DOHH2 (cell line): ENCODE measurements at regions not wholly inside any gene's neighbourhood (a gene's known extent, or its start where the extent isn't known, plus 50 kb on each side); places are given as distances from the start of the nearest gene placed in this dataset.

Experiments
- H3F3A ChIP-seq: fragments of 200-600 bp; sonication (generic), shearing (Covaris generic); 2 replicates; pipeline ENCODE4 v1.6.0; 2016; ENCODE audit warnings: antibody characterized with exemption, mild to moderate bottlenecking; ENCODE audit not compliant: control insufficient read depth, insufficient read depth
- H3K27ac ChIP-seq: fragments of 200-600 bp; sonication (generic); 2 replicates; pipeline ENCODE4 v1.5.1; 2014; ENCODE audit warnings: low read depth, mild to moderate bottlenecking, low read length, moderate library complexity
- H3K27me3 ChIP-seq: fragments of 200-600 bp; sonication (generic); 2 replicates; pipeline ENCODE4 v1.6.1; 2014; ENCODE audit warnings: mild to moderate bottlenecking, low read length, mixed read lengths; ENCODE audit not compliant: control insufficient read depth
- H3K36me3 ChIP-seq: fragments of 200-600 bp; sonication (generic); 2 replicates; pipeline ENCODE4 v1.6.1; 2014; ENCODE audit warnings: mild to moderate bottlenecking, low read length, moderate library complexity, mixed read lengths; ENCODE audit not compliant: control insufficient read depth
- H3K4me1 ChIP-seq: fragments of 200-600 bp; sonication (generic); 2 replicates; pipeline ENCODE4 v1.6.1; 2014; ENCODE audit warnings: mild to moderate bottlenecking, low read length, mixed read lengths; ENCODE audit not compliant: control insufficient read depth
- H3K4me2 ChIP-seq: fragments of 200-600 bp; sonication (generic); 2 replicates; pipeline ENCODE4 v1.6.0; 2014; ENCODE audit warnings: mild to moderate bottlenecking, low read length, moderate library complexity
- H3K4me3 ChIP-seq: fragments of 200-600 bp; sonication (generic); 2 replicates; pipeline ENCODE4 v1.5.1; 2014; ENCODE audit warnings: mild to moderate bottlenecking, low read length, mixed read lengths
- H3K79me2 ChIP-seq: fragments of 200-600 bp; sonication (generic); 2 replicates; pipeline ENCODE4 v1.6.1; 2014; ENCODE audit warnings: mild to moderate bottlenecking, low read length, mixed read lengths; ENCODE audit not compliant: control insufficient read depth
- H3K9me2 ChIP-seq: fragments of 200-600 bp; sonication (generic); replicated peaks from 2 replicates; pipeline ENCODE4 v1.6.1; 2014; ENCODE audit warnings: mild to moderate bottlenecking, low read length, mixed read lengths; ENCODE audit not compliant: control insufficient read depth
- H3K9me3 ChIP-seq: fragments of 200-600 bp; sonication (generic); 2 replicates; pipeline ENCODE4 v1.6.1; 2014; ENCODE audit warnings: antibody characterized with exemption, low read length, mixed read lengths; ENCODE audit not compliant: control insufficient read depth, insufficient read depth
- H4K20me1 ChIP-seq: fragments of 200-600 bp; sonication (generic); 2 replicates; pipeline ENCODE4 v1.6.0; 2014; ENCODE audit warnings: low read depth, mild to moderate bottlenecking, antibody characterized with exemption, low read length, moderate library complexity; ENCODE audit not compliant: control insufficient read depth, insufficient read depth
- EZH2phosphoT487 ChIP-seq: fragments of 200-600 bp; sonication (generic); IDR thresholded peaks from 2 replicates; pipeline ENCODE4 v1.6.1; 2017; ENCODE audit warnings: borderline replicate concordance, mild to moderate bottlenecking, antibody characterized with exemption, low read length, moderate library complexity, mixed read lengths
- TF ChIP-seq, protein P1 (sequence below): fragments of 200-600 bp; sonication (generic); IDR thresholded peaks from one replicate; pipeline ENCODE4 v1.5.1; 2014; ENCODE audit warnings: antibody characterized with exemption, mild to moderate bottlenecking, low read depth, low read length; ENCODE audit not compliant: poor library complexity, severe bottlenecking

GRCh38 chr3:5411786-5412185, 224.3 kb downstream of the EDEM1 start:
- TF ChIP-seq, protein P1, sequence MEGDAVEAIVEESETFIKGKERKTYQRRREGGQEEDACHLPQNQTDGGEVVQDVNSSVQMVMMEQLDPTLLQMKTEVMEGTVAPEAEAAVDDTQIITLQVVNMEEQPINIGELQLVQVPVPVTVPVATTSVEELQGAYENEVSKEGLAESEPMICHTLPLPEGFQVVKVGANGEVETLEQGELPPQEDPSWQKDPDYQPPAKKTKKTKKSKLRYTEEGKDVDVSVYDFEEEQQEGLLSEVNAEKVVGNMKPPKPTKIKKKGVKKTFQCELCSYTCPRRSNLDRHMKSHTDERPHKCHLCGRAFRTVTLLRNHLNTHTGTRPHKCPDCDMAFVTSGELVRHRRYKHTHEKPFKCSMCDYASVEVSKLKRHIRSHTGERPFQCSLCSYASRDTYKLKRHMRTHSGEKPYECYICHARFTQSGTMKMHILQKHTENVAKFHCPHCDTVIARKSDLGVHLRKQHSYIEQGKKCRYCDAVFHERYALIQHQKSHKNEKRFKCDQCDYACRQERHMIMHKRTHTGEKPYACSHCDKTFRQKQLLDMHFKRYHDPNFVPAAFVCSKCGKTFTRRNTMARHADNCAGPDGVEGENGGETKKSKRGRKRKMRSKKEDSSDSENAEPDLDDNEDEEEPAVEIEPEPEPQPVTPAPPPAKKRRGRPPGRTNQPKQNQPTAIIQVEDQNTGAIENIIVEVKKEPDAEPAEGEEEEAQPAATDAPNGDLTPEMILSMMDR: no peak
- no peak for TF ChIP-seq EZH2phosphoT487
- H3K4me3 ChIP-seq: no peak overlapping the region
- H3K27me3 ChIP-seq: no peaks in the 10 kb centered on the region
- no peaks in the 10 kb centered on the region for H3K36me3 ChIP-seq
- H3K27ac ChIP-seq: no peak overlapping the region
- H3K79me2 ChIP-seq: no peaks in the 10 kb centered on the region
- H3F3A ChIP-seq: no peaks in the 10 kb centered on the region
- no peaks in the 10 kb centered on the region for H3K4me1 ChIP-seq
- H3K9me2 ChIP-seq: no peaks in the 10 kb centered on the region
- H3K4me2 ChIP-seq: no peak overlapping the region
- no peaks in the 10 kb centered on the region for H3K9me3 ChIP-seq
- no peaks in the 10 kb centered on the region for H4K20me1 ChIP-seq

DNA sequence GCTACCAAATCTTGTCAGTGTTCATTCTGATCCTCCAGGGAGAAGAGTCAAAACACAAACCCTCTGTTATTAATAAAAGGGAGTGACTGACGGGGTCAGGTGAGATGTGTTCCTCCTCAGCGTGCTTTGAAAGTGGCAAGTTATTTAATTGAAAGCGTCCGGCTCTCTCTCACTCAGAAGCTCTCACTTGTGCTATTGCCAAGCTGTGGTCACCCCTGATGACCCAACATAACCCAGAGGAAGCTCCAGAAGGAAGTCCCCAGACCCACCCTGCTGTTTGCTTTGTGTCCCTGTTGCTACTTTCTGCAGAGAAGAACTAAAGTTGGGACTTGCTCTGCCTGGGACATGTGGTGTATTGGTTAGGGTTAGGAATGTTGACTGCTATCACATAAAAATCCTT, 235.6 kb downstream of the EDEM1 start:
- Histone ChIP-seq H4K20me1 (no peaks in the 10 kb centered on the region), H3K36me3 (no peaks in the 10 kb centered on the region), H3K4me3 (no peak overlapping the region), H3K9me3 (no peaks in the 10 kb centered on the region), H3K27ac (no peak overlapping the region), H3K79me2 (no peaks in the 10 kb centered on the region), H3K27me3 (peaks cover 9% of the 10 kb centered on the region), H3K4me1 (no peaks in the 10 kb centered on the region), H3K9me2 (no peaks in the 10 kb centered on the region), H3F3A (no peaks in the 10 kb centered on the region), H3K4me2 (no peak overlapping the region)
- no peak for TF ChIP-seq EZH2phosphoT487
- TF ChIP-seq, protein P1: no peak

- TF ChIP-seq, protein P1: no peak
- TF ChIP-seq EZH2phosphoT487: no peak
- H3K9me3 ChIP-seq: no peaks in the 10 kb centered on the region
- H3K36me3 ChIP-seq: no peaks in the 10 kb centered on the region
Observed at GRCh38 chr3:5423523-5423922, 236.0 kb downstream of the EDEM1 start.

DNA sequence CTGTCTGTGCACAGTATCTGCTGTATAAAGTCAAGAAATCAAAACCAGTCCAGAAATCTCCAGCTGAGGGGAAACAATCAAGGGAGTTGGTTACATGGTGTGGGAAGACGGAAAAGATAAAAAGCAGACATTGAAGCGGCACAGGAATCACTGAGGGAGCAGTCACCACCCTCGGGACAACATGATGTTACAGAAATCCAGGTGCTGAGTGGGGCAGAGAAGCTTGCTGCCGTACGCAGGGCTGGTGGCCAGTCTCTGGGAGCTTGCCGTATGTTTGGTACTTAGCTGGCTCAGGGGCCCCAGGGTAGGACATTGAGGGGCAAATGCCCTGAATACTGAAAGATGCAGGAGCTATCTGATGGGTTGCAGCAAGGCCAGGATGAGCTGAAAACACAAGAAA, 237.9 kb downstream of the EDEM1 start:
- Histone ChIP-seq H4K20me1 (no peaks in the 10 kb centered on the region), H3K4me3 (no peak overlapping the region), H3K36me3 (no peaks in the 10 kb centered on the region), H3F3A (no peaks in the 10 kb centered on the region), H3K27me3 (peaks cover 11% of the 10 kb centered on the region), H3K4me1 (no peaks in the 10 kb centered on the region), H3K4me2 (no peak overlapping the region), H3K79me2 (no peaks in the 10 kb centered on the region), H3K9me3 (no peaks in the 10 kb centered on the region), H3K9me2 (no peaks in the 10 kb centered on the region), H3K27ac (no peak overlapping the region)
- TF ChIP-seq, protein P1: no peak
- TF ChIP-seq EZH2phosphoT487: no peak

More at GRCh38 chr3:5423523-5423922, 236.0 kb downstream of the EDEM1 start:
- no peaks in the 10 kb centered on the region for H4K20me1 ChIP-seq
- no peaks in the 10 kb centered on the region for H3F3A ChIP-seq
- H3K9me2 ChIP-seq: no peaks in the 10 kb centered on the region
- H3K4me1 ChIP-seq: no peaks in the 10 kb centered on the region
- H3K79me2 ChIP-seq: no peaks in the 10 kb centered on the region
- H3K27ac ChIP-seq: no peak overlapping the region
- no peak overlapping the region for H3K4me3 ChIP-seq
- H3K4me2 ChIP-seq: no peak overlapping the region
- H3K27me3 ChIP-seq: peaks cover 9% of the 10 kb centered on the region
